Sigmoid colon (tissue), 4 donors: ENCODE measurements at regions not wholly inside any gene's neighbourhood (a gene's known extent, or its start where the extent isn't known, plus 50 kb on each side); places are given as distances from the start of the nearest gene placed in this dataset.

ENCODE experiments used
- POLR2AphosphoS5 ChIP-seq, 4 donors: sonication (generic); formaldehyde crosslinking; IDR thresholded peaks; one replicate each; pipeline ENCODE4 v1.6.1; 2017; ENCODE audit warnings: antibody characterized with exemption in 4 of 4
- TF ChIP-seq, protein P1 (sequence below), 4 experiments: fragments of 450-650 bp in 3 of 4; fragments of 200-600 bp in 1 of 4; IDR thresholded peaks; one replicate each; pipeline ENCODE4 v1.5.1; 2016 to 2019; ENCODE audit warnings: antibody characterized with exemption in 4 of 4, mild to moderate bottlenecking in 3 of 4, moderate library complexity in 2 of 4

DNA sequence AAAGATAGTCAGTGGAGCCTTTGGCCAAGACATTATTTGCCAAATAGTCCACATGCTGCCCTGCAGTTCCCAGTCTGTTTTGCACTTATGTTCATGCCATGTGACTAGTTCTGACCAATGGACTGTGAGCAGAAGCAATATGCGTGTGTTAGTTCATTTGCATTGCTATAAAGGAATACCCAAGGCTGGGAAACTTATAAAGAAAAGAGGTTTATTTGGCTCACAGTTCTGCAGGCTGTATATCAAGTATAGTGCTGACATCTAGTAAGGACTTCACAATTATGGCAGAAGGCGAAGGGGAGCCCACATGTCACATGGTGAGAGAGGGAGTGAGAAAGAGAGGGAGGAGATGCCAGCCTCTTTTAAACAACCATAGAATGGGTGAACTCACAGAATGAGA is 193.3 kb downstream of the PTPRU start:
- TF ChIP-seq, protein P1, sequence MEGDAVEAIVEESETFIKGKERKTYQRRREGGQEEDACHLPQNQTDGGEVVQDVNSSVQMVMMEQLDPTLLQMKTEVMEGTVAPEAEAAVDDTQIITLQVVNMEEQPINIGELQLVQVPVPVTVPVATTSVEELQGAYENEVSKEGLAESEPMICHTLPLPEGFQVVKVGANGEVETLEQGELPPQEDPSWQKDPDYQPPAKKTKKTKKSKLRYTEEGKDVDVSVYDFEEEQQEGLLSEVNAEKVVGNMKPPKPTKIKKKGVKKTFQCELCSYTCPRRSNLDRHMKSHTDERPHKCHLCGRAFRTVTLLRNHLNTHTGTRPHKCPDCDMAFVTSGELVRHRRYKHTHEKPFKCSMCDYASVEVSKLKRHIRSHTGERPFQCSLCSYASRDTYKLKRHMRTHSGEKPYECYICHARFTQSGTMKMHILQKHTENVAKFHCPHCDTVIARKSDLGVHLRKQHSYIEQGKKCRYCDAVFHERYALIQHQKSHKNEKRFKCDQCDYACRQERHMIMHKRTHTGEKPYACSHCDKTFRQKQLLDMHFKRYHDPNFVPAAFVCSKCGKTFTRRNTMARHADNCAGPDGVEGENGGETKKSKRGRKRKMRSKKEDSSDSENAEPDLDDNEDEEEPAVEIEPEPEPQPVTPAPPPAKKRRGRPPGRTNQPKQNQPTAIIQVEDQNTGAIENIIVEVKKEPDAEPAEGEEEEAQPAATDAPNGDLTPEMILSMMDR (IDR thresholded peaks at IDR 0.05) = no peak
- TF ChIP-seq POLR2AphosphoS5 (IDR thresholded peaks at IDR 0.05) = no peak
